ENCODE measurements at regions not wholly inside any gene's neighbourhood (a gene's known extent, or its start where the extent isn't known, plus 50 kb on each side); places are given as distances from the start of the nearest gene placed in this dataset.

GRCh38 chr9:90726215-90726614 is 75.4 kb upstream of the SYK start:
- DNase-seq (ENCODE audit: low spot score in 2 of 2, unreplicated experiment in 2 of 2): no peak
- Mint-ChIP-seq H3K27me3 (ENCODE audit: low read depth) (peaks cover 2% of the 10 kb centered on the region), H3K27ac (no peak overlapping the region), H3K36me3 (no peaks in the 10 kb centered on the region), H3K4me3 (no peak overlapping the region), H3K9me3 (no peaks in the 10 kb centered on the region), H3K4me1 (peaks cover 9% of the 10 kb centered on the region)
- peak; percentile 24 for TF ChIP-seq CTCF (IDR thresholded peaks at IDR 0.05; ENCODE audit: unreplicated experiment)

- DNase-seq (ENCODE audit: low spot score in 2 of 2, unreplicated experiment in 2 of 2): no peak
- TF ChIP-seq CTCF (IDR thresholded peaks at IDR 0.05; ENCODE audit: unreplicated experiment): no peak
- H3K4me1 Mint-ChIP-seq: peaks cover 9% of the 10 kb centered on the region
- no peak overlapping the region for H3K27ac Mint-ChIP-seq
- H3K4me3 Mint-ChIP-seq: no peak overlapping the region
- H3K9me3 Mint-ChIP-seq: no peaks in the 10 kb centered on the region
- no peaks in the 10 kb centered on the region for H3K27me3 Mint-ChIP-seq (ENCODE audit: low read depth)
- H3K36me3 Mint-ChIP-seq: no peaks in the 10 kb centered on the region
These were observed 76.7 kb upstream of the SYK start for GRCh38 chr9:90724880-90725279.

GRCh38 chr9:90724112-90724511 is 77.5 kb upstream of the SYK start:
- Mint-ChIP-seq H3K27ac (no peak overlapping the region), H3K4me3 (no peak overlapping the region), H3K27me3 (ENCODE audit: low read depth) (peaks cover 5% of the 10 kb centered on the region), H3K9me3 (no peaks in the 10 kb centered on the region), H3K36me3 (no peaks in the 10 kb centered on the region), H3K4me1 (peaks cover 9% of the 10 kb centered on the region)
- DNase-seq (ENCODE audit: low spot score in 2 of 2, unreplicated experiment in 2 of 2): no peak
- no peak for TF ChIP-seq CTCF (IDR thresholded peaks at IDR 0.05; ENCODE audit: unreplicated experiment)

- no peak for DNase-seq (ENCODE audit: low spot score in 2 of 2, unreplicated experiment in 2 of 2)
- H3K4me3 Mint-ChIP-seq: no peak overlapping the region
- H3K27ac Mint-ChIP-seq: peak overlapping the region; percentile 15
These were observed 79.4 kb upstream of the DIRAS2 start for GRCh38 chr9:90722071-90722470.

GRCh38 chr9:90720621-90721265 is 78.1 kb upstream of the DIRAS2 start:
- Mint-ChIP-seq H3K9me3 (no peaks in the 10 kb centered on the region), H3K27ac (no peak overlapping the region), H3K36me3 (no peaks in the 10 kb centered on the region), H3K4me1 (peaks cover 8% of the 10 kb centered on the region), H3K4me3 (no peak overlapping the region), H3K27me3 (ENCODE audit: low read depth) (peaks cover 7% of the 10 kb centered on the region)
- TF ChIP-seq CTCF (IDR thresholded peaks at IDR 0.05; ENCODE audit: unreplicated experiment): no peak
- DNase-seq (ENCODE audit: low spot score in 2 of 2, unreplicated experiment in 2 of 2): no peak

More at GRCh38 chr9:90722071-90722470, 79.4 kb upstream of the DIRAS2 start:
- TF ChIP-seq CTCF (IDR thresholded peaks at IDR 0.05; ENCODE audit: unreplicated experiment): no peak
- Mint-ChIP-seq H3K9me3 (no peaks in the 10 kb centered on the region), H3K4me1 (peaks cover 9% of the 10 kb centered on the region), H3K36me3 (no peaks in the 10 kb centered on the region), H3K27me3 (ENCODE audit: low read depth) (peaks cover 7% of the 10 kb centered on the region)

- no peak for DNase-seq (ENCODE audit: low spot score in 2 of 2, unreplicated experiment in 2 of 2)
- no peaks in the 10 kb centered on the region for H3K9me3 Mint-ChIP-seq
- peaks cover 20% of the 10 kb centered on the region for H3K27me3 Mint-ChIP-seq (ENCODE audit: low read depth)
- no peak overlapping the region for H3K4me3 Mint-ChIP-seq
- no peaks in the 10 kb centered on the region for H3K36me3 Mint-ChIP-seq
- no peak overlapping the region for H3K27ac Mint-ChIP-seq
- no peaks in the 10 kb centered on the region for H3K4me1 Mint-ChIP-seq
- TF ChIP-seq CTCF (IDR thresholded peaks at IDR 0.05; ENCODE audit: unreplicated experiment): no peak
These were observed 63.6 kb upstream of the DIRAS2 start for GRCh38 chr9:90706230-90706629.

Measured in mesothelial cell of epicardium (in vitro differentiated cells).